Nephron progenitor cell (in vitro differentiated cells): ENCODE measurements at regions not wholly inside any gene's neighbourhood (a gene's known extent, or its start where the extent isn't known, plus 50 kb on each side); places are given as distances from the start of the nearest gene placed in this dataset.

ENCODE experiments used
- DNase-seq: peaks from one replicate; pipeline ENCODE4 v3.0.0; 2021
- H3K27ac Mint-ChIP-seq: 2 replicates; pipeline ENCODE4 v1.8.0; 2021; ENCODE audit warnings: mild to moderate bottlenecking, moderate library complexity, mixed read lengths
- H3K27me3 Mint-ChIP-seq: 2 replicates; pipeline ENCODE4 v1.8.0; 2021; ENCODE audit warnings: mild to moderate bottlenecking, low read depth, mixed read lengths; ENCODE audit not compliant: poor library complexity
- H3K36me3 Mint-ChIP-seq: 2 replicates; pipeline ENCODE4 v1.8.0; 2021; ENCODE audit warnings: low read depth, mixed read lengths
- H3K4me1 Mint-ChIP-seq: 2 replicates; pipeline ENCODE4 v1.8.0; 2021; ENCODE audit warnings: mixed read lengths
- H3K4me3 Mint-ChIP-seq: 2 replicates; pipeline ENCODE4 v1.8.0; 2021; ENCODE audit warnings: mild to moderate bottlenecking, moderate library complexity, mixed read lengths
- H3K9me3 Mint-ChIP-seq: 2 replicates; pipeline ENCODE4 v1.8.0; 2021; ENCODE audit warnings: mild to moderate bottlenecking, moderate library complexity, mixed read lengths
- CTCF ChIP-seq: fragments of 200-600 bp; sonication (generic); IDR thresholded peaks from 2 replicates; pipeline ENCODE4 v1.5.0; 2021; ENCODE audit warnings: antibody characterized with exemption

- H3K9me3 Mint-ChIP-seq, result no peaks in the 10 kb centered on the region
- H3K27me3 Mint-ChIP-seq, result no peaks in the 10 kb centered on the region
- DNase-seq, result no peak
- no peak for TF ChIP-seq CTCF
- no peak overlapping the region for H3K4me3 Mint-ChIP-seq
- no peak overlapping the region for H3K27ac Mint-ChIP-seq
- H3K36me3 Mint-ChIP-seq, result no peaks in the 10 kb centered on the region
- no peaks in the 10 kb centered on the region for H3K4me1 Mint-ChIP-seq
Observed at GRCh38 chr2:5173876-5174535, 518.2 kb upstream of the SOX11 start.

GRCh38 chr2:5175231-5175630 lies 517.0 kb upstream of the SOX11 start:
- Mint-ChIP-seq H3K9me3 (peaks cover 6% of the 10 kb centered on the region), H3K4me3 (no peak overlapping the region), H3K4me1 (no peaks in the 10 kb centered on the region), H3K36me3 (no peaks in the 10 kb centered on the region), H3K27ac (no peak overlapping the region), H3K27me3 (no peaks in the 10 kb centered on the region)
- no peak for DNase-seq
- no peak for TF ChIP-seq CTCF

DNA sequence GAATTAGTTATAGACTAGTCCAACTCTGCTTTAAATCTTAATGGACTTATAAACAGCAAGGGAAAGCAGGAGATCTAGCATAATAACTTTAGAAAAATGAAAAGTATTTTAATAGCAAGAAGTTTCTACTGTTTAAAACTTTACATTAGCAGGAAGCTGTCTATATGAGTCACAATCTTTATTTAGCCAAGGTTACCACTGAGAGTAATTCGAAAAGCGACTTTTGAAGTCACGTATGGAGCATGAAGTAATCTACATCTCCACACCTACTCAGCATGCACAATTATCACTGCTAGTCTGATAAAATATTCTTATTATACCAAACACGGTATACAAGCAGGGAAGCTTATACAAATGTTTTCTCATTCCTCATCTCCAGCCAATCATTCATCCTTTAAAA lies 515.4 kb upstream of the SOX11 start:
- no peak overlapping the region for H3K27ac Mint-ChIP-seq
- H3K4me1 Mint-ChIP-seq, result no peaks in the 10 kb centered on the region
- peaks cover 6% of the 10 kb centered on the region for H3K9me3 Mint-ChIP-seq
- H3K36me3 Mint-ChIP-seq, result no peaks in the 10 kb centered on the region
- no peaks in the 10 kb centered on the region for H3K27me3 Mint-ChIP-seq
- no peak for TF ChIP-seq CTCF
- H3K4me3 Mint-ChIP-seq, result no peak overlapping the region
- no peak for DNase-seq

DNA sequence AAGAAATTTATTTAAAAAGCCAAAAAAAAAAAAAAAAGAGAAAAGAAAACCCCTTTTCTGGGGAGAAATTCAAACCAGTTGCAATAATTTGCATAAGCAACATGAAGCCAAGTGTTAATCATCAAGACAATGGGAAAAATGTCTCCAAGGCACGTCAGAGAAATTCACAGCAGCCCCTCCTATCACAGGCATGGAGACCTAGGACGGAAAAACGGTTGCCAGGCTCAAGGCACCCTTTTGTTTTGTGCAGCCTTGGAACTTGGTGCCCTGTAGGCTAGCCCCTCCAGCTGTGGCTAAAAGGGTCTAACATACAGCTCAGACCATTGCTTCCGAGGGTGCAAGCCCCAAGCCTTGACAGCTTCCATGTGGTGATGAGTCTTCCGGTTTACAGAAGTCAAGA lies 509.2 kb upstream of the SOX11 start:
- no peaks in the 10 kb centered on the region for H3K27me3 Mint-ChIP-seq
- H3K36me3 Mint-ChIP-seq, result no peaks in the 10 kb centered on the region
- H3K4me3 Mint-ChIP-seq, result no peak overlapping the region
- H3K4me1 Mint-ChIP-seq, result no peaks in the 10 kb centered on the region
- H3K9me3 Mint-ChIP-seq, result peaks cover 10% of the 10 kb centered on the region
- DNase-seq, result no peak
- TF ChIP-seq CTCF, result no peak
- H3K27ac Mint-ChIP-seq, result no peak overlapping the region

- Mint-ChIP-seq H3K27ac (no peak overlapping the region), H3K27me3 (no peaks in the 10 kb centered on the region), H3K4me3 (no peak overlapping the region), H3K36me3 (no peaks in the 10 kb centered on the region), H3K4me1 (peaks cover 8% of the 10 kb centered on the region), H3K9me3 (peaks cover 4% of the 10 kb centered on the region)
- TF ChIP-seq CTCF, result no peak
- no peak for DNase-seq
Observed at GRCh38 chr2:5187283-5187682, 504.9 kb upstream of the SOX11 start.

DNA sequence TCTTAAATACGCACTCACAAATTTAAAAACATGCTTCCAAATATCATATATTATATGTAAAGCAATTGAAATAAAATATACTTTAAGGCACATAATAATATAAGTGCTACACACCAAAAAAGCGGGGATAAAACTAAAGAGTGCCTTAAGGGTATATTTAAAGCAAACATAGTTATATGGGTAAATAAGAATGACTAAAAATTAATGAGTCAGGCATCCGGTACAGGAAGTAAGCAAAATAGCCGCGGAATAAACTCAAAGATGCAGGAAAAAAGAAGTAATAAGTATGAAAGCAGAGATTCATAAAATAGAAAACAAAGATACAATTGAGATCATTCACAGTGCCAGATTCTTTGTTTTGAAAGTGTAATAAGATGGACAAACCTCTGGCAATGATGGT lies 503.5 kb upstream of the SOX11 start:
- H3K4me1 Mint-ChIP-seq, result peaks cover 8% of the 10 kb centered on the region
- H3K27ac Mint-ChIP-seq, result no peak overlapping the region
- H3K4me3 Mint-ChIP-seq, result no peak overlapping the region
- no peaks in the 10 kb centered on the region for H3K27me3 Mint-ChIP-seq
- no peak for TF ChIP-seq CTCF
- peaks cover 4% of the 10 kb centered on the region for H3K9me3 Mint-ChIP-seq
- H3K36me3 Mint-ChIP-seq, result no peaks in the 10 kb centered on the region
- no peak for DNase-seq
